Astrocyte (in vitro differentiated cells and primary cell): ENCODE measurements at regions not wholly inside any gene's neighbourhood (a gene's known extent, or its start where the extent isn't known, plus 50 kb on each side); places are given as distances from the start of the nearest gene placed in this dataset.

Source experiments
- DNase-seq: peaks from one replicate; pipeline ENCODE4 v3.0.0-alpha.2; 2010; ENCODE audit warnings: low read depth
- FAIRE-seq: peaks from 2 replicates; lab custom pipeline; 2011; peaks lifted over from hg19 to GRCh38; lab: Jason Lieb, UNC
- H2AFZ ChIP-seq: 2 replicates; pipeline ENCODE4 v1.6.0; 2012; ENCODE audit warnings: low read depth, low read length, inconsistent platforms
- H3K27ac ChIP-seq: 2 replicates; pipeline ENCODE4 v1.5.1; 2011; ENCODE audit warnings: low read depth, low read length, inconsistent platforms
- H3K27me3 ChIP-seq: 2 replicates; pipeline ENCODE4 v1.6.0; 2011; ENCODE audit warnings: low read length, inconsistent platforms; ENCODE audit not compliant: insufficient read depth
- H3K36me3 ChIP-seq: 2 replicates; pipeline ENCODE4 v1.5.1; 2011; ENCODE audit warnings: low read length, inconsistent platforms; ENCODE audit not compliant: insufficient read depth
- H3K4me1 ChIP-seq: 2 replicates; pipeline ENCODE4 v1.5.1; 2011; ENCODE audit warnings: low read length, inconsistent platforms; ENCODE audit not compliant: insufficient read depth
- H3K4me2 ChIP-seq: 2 replicates; pipeline ENCODE4 v1.6.0; 2012; ENCODE audit warnings: low read length, inconsistent platforms
- H3K4me3 ChIP-seq: 2 replicates; pipeline ENCODE4 v1.5.1; 2011; ENCODE audit warnings: low read depth, mild to moderate bottlenecking, low read length, inconsistent platforms; ENCODE audit not compliant: insufficient read depth
- H3K79me2 ChIP-seq: 2 replicates; pipeline ENCODE4 v1.6.0; 2012; ENCODE audit warnings: mild to moderate bottlenecking, low read length, inconsistent platforms; ENCODE audit not compliant: insufficient read depth
- H3K9ac ChIP-seq: 2 replicates; pipeline ENCODE4 v1.6.0; 2012; ENCODE audit warnings: mild to moderate bottlenecking, low read length, inconsistent platforms
- H3K9me3 ChIP-seq: 2 replicates; pipeline ENCODE4 v1.5.1; 2012; ENCODE audit warnings: low read depth, mild to moderate bottlenecking, low read length, inconsistent platforms; ENCODE audit not compliant: insufficient read depth
- H4K20me1 ChIP-seq: 2 replicates; pipeline ENCODE4 v1.6.0; 2012; ENCODE audit warnings: low read length, inconsistent platforms; ENCODE audit not compliant: insufficient read depth
- H3K27ac Mint-ChIP-seq: one replicate; pipeline ENCODE4 v1.8.0; 2021; ENCODE audit warnings: mild to moderate bottlenecking, mixed read lengths; ENCODE audit not compliant: unreplicated experiment
- H3K27me3 Mint-ChIP-seq: one replicate; pipeline ENCODE4 v1.8.0; 2021; ENCODE audit warnings: low read depth, mixed read lengths; ENCODE audit not compliant: unreplicated experiment
- H3K36me3 Mint-ChIP-seq: one replicate; pipeline ENCODE4 v1.8.0; 2021; ENCODE audit warnings: low read depth, mixed read lengths; ENCODE audit not compliant: unreplicated experiment
- H3K4me1 Mint-ChIP-seq: one replicate; pipeline ENCODE4 v1.8.0; 2021; ENCODE audit warnings: low read depth, mixed read lengths; ENCODE audit not compliant: unreplicated experiment
- H3K4me3 Mint-ChIP-seq: one replicate; pipeline ENCODE4 v1.8.0; 2021; ENCODE audit warnings: mild to moderate bottlenecking, moderate library complexity, mixed read lengths; ENCODE audit not compliant: unreplicated experiment
- H3K9me3 Mint-ChIP-seq: one replicate; pipeline ENCODE4 v1.8.0; 2021; ENCODE audit warnings: mild to moderate bottlenecking, mixed read lengths; ENCODE audit not compliant: unreplicated experiment
- CTCF ChIP-seq: IDR thresholded peaks from 2 replicates; pipeline ENCODE4 v1.5.1; 2011; ENCODE audit warnings: low read depth, mild to moderate bottlenecking, inconsistent platforms, low read length, moderate library complexity; ENCODE audit not compliant: insufficient read depth
- EZH2 ChIP-seq: IDR thresholded peaks from 2 replicates; pipeline ENCODE4 v1.6.1; 2012; ENCODE audit warnings: mild to moderate bottlenecking, low read length, inconsistent platforms; ENCODE audit not compliant: insufficient read depth

GRCh38 chr5:160903551-160903950 lies 51.5 kb upstream of the ATP10B start:
- no peak overlapping the region for H3K27ac Mint-ChIP-seq
- H3K36me3 ChIP-seq = no peaks in the 10 kb centered on the region
- H4K20me1 ChIP-seq = no peaks in the 10 kb centered on the region
- no peak overlapping the region for H3K4me3 ChIP-seq
- no peaks in the 10 kb centered on the region for H3K4me1 ChIP-seq
- H3K4me3 Mint-ChIP-seq = no peak overlapping the region
- H3K36me3 Mint-ChIP-seq = no peaks in the 10 kb centered on the region
- TF ChIP-seq CTCF (no peak), EZH2 (no peak)
- no peaks in the 10 kb centered on the region for H3K79me2 ChIP-seq
- no peaks in the 10 kb centered on the region for H3K27me3 Mint-ChIP-seq
- H3K9me3 Mint-ChIP-seq = peaks cover 1% of the 10 kb centered on the region
- no peak for DNase-seq
- H3K27ac ChIP-seq = no peak overlapping the region
- H3K9ac ChIP-seq = no peak overlapping the region
- no peak overlapping the region for H2AFZ ChIP-seq
- no peak for FAIRE-seq
- peaks cover 2% of the 10 kb centered on the region for H3K4me1 Mint-ChIP-seq
- peaks cover 3% of the 10 kb centered on the region for H3K9me3 ChIP-seq
- H3K27me3 ChIP-seq = no peaks in the 10 kb centered on the region
- no peak overlapping the region for H3K4me2 ChIP-seq

- Histone ChIP-seq H3K9ac (no peak overlapping the region), H3K4me2 (no peak overlapping the region), H3K4me1 (no peaks in the 10 kb centered on the region), H3K79me2 (no peaks in the 10 kb centered on the region), H3K9me3 (peaks cover 3% of the 10 kb centered on the region), H3K4me3 (no peak overlapping the region), H2AFZ (no peak overlapping the region), H3K27ac (no peak overlapping the region), H3K36me3 (no peaks in the 10 kb centered on the region), H3K27me3 (no peaks in the 10 kb centered on the region), H4K20me1 (no peaks in the 10 kb centered on the region)
- Mint-ChIP-seq H3K4me1 (peaks cover 2% of the 10 kb centered on the region), H3K27me3 (no peaks in the 10 kb centered on the region), H3K27ac (no peak overlapping the region), H3K9me3 (peaks cover 3% of the 10 kb centered on the region), H3K4me3 (no peak overlapping the region), H3K36me3 (no peaks in the 10 kb centered on the region)
- TF ChIP-seq EZH2 (no peak), CTCF (no peak)
- FAIRE-seq = no peak
- DNase-seq = no peak
Measured at GRCh38 chr5:160903076-160903475, 51.1 kb upstream of the ATP10B start.
